CD4-positive, alpha-beta T cell treated with Interleukin-1 beta for 1 hour (primary cell): ENCODE measurements at regions not wholly inside any gene's neighbourhood (a gene's known extent, or its start where the extent isn't known, plus 50 kb on each side); places are given as distances from the start of the nearest gene placed in this dataset.
"Not testable (repeated sequence)": the region's sequence is repeated elsewhere in the genome, so short reads cannot be mapped to it uniquely, and the experiment has no call there.

Experiments used
- DNase-seq, 2 donors: peaks; one replicate each; pipeline ENCODE4 v3.0.0-alpha.2; 2020 to 2022

- no peak for DNase-seq
Observed at GRCh38 chr5:131001507-131001906, 163.5 kb downstream of the HINT1 start.

DNA sequence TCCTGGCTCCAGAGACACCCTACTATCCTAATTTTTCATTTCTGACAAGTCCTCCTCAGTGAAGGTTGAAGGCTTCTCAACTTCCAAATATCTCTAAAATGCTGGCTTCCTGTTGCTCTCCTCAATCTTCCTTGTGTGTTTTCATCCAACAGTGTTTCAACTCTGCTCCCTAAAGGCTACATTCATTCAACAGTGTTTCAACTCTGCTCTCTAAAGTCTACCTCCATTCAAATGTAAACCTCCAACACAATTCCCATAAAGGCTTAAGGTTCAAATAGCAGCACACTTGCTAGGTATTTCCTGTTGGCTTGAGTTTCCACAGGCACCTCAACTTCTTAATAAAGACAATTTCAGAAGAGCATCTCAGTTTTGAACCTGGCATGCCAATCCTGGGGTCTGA is 164.8 kb downstream of the HINT1 start:
- DNase-seq = no peak

DNA sequence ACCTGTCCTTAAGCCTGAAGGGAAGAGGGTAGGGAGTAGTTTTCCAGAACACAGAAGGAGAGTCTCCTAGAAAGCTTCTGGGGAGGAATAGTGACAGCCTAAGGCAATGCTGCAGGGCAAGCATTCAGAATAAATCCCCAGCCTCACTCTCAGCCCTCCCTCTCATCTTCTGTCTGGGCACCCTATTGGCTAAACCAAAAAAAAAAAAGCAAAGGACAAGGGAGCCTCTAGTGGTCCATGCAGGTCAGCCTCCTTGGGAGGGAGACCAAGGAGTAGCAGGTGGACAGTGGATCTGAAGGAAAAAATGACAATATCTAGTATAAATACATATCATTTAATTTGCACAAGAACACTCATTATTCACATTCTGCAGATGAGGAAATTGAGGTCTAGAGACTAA is 168.3 kb downstream of the HINT1 start:
- not testable (repeated sequence) for DNase-seq

GRCh38 chr5:130995851-130996250 is 169.2 kb downstream of the HINT1 start:
- no peak for DNase-seq

DNA sequence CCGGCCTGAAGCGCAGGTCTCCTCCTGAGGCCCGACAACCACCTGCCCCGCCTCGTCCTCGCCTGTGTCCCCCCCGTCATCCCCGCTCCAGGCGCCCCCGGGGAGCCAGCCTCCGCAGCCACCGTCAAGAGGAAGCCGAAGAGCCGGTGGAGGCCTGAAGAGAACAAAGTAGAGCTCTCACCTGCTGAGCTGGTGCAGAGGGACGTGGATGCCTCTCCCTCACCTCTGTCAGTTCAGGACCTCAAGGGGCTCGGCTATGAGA is 169.9 kb downstream of the HINT1 start:
- no peak for DNase-seq

- DNase-seq = no peak
Observed at GRCh38 chr5:130994496-130995253, 170.4 kb downstream of the HINT1 start.

DNA sequence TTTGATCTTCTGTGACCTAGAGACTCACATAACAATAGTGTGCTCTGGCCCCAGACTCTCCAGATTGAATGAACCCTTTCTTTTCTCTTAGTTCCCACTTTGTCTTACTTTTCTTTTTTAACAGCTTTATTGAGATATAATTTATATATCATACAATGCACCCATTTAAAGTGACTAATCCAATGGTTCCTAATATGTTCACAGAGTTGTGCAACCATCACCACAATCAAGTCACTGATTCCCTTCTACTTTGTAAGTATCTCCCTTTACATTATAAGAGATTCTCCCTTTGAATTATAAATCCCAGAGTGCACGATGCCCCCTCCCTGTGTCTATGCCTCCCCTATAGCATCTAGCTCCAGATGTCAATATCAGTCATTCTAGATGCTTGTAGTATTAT is 172.4 kb downstream of the HINT1 start:
- DNase-seq = no peak

- no peak for DNase-seq
Observed at GRCh38 chr5:130992095-130992494, 173.0 kb downstream of the HINT1 start.

GRCh38 chr5:130985776-130986175 is 179.3 kb downstream of the HINT1 start:
- DNase-seq = no peak

DNA sequence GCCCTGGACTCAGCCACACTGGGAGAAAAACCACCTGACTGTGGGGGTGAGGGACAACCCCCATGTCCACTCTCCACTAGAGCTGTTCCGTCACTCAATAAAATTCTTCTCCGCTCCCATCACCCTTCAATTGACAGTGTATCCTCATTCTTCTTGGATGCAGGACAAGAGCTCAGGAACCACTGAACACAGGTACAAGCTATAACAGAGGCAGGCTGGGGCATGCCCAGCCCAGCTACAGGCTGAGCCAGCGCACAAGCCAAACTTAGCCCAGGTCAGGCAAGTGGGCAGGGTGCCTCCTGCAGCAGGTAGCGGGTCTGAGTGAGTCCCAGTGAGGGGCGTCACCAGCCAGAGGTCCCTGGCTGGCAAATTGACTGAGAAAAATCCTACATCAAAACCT is 183.4 kb downstream of the HINT1 start:
- DNase-seq = no peak

GRCh38 chr5:130978475-130978874 is 186.6 kb downstream of the HINT1 start:
- DNase-seq = no peak

DNA sequence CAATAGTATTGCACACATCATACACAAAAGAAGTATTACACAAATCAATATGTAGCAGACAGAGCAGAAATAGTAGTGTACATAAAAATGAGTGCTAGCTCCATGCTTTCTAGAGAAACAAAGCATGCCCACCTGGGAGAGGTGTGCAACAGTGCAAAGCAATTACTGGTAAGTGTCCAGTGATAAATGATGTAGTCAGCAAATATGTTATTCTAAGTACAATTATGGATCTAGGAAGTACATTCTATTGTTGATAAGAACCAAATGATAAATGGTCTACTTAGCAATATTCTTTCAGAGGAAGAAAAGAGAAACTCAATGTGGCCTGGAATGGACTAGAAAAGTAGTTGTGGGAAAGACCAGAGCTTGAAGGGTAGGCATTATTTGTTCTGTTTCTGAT is 188.6 kb downstream of the HINT1 start:
- no peak for DNase-seq

GRCh38 chr5:130975847-130976246 is 189.2 kb downstream of the HINT1 start:
- DNase-seq = no peak

- no peak for DNase-seq
Observed at GRCh38 chr5:130975299-130975698, 189.8 kb downstream of the HINT1 start.

DNA sequence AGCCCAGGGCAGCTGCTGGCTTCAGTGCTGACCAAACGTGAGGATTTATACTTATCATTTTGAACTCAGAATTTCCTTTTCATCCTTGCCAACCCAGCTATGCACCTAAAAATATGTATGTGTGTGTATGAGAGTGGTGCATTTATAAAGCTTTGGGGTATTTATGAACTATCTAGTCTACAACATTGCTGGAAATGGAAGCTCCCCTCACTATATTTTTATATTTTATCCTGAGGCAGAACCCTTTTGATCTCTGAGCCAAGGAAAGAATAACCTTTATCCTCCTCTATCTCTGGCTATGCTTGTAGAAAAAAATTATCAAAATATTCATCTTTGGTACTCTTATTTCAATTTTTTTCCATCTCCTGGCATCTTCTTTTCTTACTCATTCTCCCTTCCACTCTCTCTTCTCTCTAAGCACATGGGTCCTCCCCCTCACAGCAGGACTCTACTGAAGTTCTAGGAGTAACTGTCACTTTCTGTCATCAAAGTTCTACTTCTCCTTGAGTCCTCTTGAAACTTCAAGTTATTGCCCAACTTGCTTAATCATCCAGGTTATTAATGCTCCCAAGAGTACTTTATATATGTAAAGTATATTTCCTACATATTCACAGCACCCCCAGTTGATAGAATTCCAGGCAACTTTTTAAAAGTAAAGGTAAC is 190.9 kb downstream of the HINT1 start:
- DNase-seq = no peak

GRCh38 chr5:130966990-130967525 is 198.0 kb downstream of the HINT1 start:
- no peak for DNase-seq

GRCh38 chr5:130965920-130966319 is 199.1 kb downstream of the HINT1 start:
- DNase-seq = no peak

GRCh38 chr5:130965360-130965759 is 199.7 kb downstream of the HINT1 start:
- DNase-seq = no peak

DNA sequence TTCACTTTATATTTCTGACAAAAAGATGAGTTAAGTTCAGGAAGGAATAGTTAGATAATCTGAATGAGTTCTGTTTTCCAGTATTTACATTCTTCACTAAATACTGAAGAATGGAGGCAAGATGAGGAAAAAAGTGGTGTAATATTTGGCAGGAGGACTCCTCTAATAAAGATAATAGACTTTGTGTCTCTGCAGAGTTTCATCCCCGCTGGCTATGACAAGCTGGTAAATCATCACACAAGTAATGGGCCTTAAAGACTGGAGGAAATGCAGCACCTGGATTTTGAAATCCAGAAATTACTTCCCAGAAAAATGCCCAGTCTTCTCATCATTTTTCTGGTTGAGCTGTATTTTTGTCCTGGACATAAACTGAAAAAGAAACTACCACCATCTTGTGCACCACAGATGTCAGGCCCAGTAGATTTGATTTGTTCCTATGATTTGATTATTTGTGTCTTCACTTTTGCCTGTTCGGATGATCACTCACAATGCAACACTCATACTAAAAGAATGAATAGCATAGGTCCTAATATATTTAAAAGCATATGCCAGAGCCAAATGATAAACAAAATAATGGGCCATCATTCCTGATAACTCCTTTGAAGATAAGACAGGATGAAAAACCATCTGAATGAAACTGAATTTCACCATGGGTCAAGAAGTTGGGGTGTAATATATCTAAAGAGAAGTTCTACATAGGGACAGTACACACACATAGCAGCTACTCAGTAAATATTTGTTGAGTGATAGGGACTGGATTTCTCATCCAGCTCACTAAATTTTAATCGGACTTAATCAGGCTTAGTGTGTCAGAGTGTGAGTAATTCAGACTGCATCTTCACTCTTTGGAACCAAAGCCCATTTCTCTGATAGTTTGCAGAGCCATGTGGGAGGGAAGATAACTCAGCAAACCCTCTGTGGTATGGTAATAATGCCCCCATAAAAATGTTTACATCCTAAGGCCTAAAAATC is 200.5 kb downstream of the HINT1 start:
- DNase-seq = no peak

DNA sequence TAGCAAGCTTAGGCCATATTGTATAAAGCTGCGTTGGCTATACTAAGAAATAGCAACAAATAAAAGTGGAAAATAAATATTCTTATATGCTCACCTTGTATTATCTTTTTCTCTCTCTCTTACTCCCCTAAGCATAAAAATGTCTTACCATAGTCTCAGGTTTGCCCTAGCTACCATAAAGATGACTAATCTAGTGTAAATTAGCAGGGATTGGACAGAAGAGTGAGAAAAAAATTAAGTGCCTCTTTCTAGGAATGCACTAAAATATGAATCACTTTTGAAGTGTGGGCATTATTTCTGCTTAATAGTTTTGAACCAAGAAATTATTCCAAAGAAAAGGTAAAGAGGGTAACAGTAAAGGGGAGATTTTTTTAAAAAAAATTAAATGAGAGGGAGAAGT is 201.3 kb downstream of the HINT1 start:
- no peak for DNase-seq

DNA sequence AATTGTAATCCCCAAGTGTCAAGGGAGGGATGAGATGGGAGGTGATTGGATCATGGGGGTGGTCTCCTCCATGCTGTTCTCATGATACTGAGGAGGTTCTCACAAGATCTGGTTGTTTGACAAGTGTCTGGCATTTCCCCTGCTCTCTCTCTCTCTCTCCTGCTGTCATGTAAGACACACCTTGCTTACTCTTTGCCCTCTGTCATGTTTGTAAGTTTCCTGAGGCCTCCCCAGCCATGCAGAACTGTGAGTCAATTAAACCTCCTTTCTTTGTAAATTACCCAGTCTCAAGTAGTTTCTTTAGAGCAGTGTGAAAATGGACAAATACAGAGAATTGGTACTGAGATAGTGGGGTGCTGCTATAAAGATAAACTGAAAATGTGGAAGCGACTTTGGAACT is 207.9 kb downstream of the HINT1 start:
- no peak for DNase-seq

DNA sequence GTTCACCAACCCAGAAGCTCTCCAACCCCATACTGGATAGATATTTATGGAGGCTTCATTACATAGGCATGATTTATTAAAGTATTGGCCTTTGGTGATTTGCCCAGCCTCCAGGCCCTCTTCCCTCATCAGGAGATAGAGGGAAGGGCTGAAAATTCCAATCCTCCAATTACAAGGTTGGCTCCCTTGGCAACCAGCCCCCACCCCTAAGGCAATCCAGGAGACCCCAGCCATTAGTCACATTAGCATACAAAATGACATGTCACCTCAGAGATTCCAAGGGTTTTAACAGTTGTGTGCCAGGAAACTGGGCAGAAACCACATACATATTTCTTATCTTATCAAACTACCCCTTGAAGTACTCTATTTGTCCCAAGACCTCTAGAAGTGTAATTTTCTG is 210.0 kb downstream of the HINT1 start:
- DNase-seq = no peak

DNA sequence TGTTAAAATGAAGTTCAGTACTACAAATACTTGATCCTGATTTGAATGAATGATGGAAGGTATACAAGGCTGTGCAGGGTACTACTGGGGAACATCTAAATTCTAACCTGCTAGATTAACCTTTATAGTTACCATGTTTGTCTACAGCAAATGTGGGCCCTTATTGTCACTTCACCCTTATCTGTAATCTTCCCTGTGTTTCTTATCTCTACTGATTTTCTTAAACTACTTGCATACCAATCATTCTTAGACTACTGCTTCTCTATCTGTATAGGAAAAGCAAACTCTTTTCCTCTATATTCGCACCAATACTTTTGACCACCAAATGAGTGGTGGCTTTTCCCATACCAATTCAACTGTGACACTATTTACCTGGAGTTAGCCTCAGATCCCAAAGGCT is 210.7 kb downstream of the HINT1 start:
- no peak for DNase-seq

DNA sequence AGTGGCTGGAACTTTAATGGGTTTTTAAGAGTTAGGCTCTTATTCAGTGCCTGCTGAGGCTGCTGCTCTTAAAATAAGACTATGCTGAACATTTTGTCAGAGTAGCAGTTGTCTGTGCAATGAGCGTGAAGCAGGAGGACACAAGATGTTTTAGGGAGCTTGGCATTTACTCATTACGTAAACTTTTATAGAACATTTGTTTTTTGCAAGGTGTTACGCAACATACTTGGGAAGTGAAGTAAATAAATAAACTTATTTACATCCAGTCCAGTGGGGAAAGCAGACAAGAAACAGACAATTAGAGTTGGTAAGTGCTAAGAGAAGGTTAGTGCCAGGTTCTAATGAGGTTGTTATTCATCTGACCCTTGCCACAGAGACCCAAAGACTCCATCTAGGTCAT is 226.0 kb downstream of the HINT1 start:
- no peak for DNase-seq
